SU-DHL-6 (cell line): ENCODE measurements at regions not wholly inside any gene's neighbourhood (a gene's known extent, or its start where the extent isn't known, plus 50 kb on each side); places are given as distances from the start of the nearest gene placed in this dataset.

Source experiments
- H2AFZ ChIP-seq: fragments of 200-600 bp; sonication (generic); 2 replicates; pipeline ENCODE4 v1.6.1; 2014; ENCODE audit warnings: low read depth, mild to moderate bottlenecking, moderate library complexity, mixed read lengths, antibody characterized with exemption, low read length; ENCODE audit not compliant: severe bottlenecking
- H3F3A ChIP-seq: fragments of 200-600 bp; shearing (Covaris generic); 2 replicates; pipeline ENCODE4 v1.6.0; 2016; ENCODE audit warnings: antibody characterized with exemption, mild to moderate bottlenecking; ENCODE audit not compliant: insufficient read depth
- H3K27ac ChIP-seq: fragments of 200-600 bp; sonication (generic); 2 replicates; pipeline ENCODE4 v1.5.1; 2016; ENCODE audit warnings: low read depth, mild to moderate bottlenecking, low read length, moderate library complexity, mixed read lengths
- H3K27me3 ChIP-seq: fragments of 200-600 bp; sonication (generic), shearing (Covaris generic); 2 replicates; pipeline ENCODE4 v1.6.0; 2014; ENCODE audit warnings: mild to moderate bottlenecking, low read length
- H3K36me3 ChIP-seq: fragments of 200-600 bp; sonication (generic); 2 replicates; pipeline ENCODE4 v1.6.1; 2014; ENCODE audit warnings: mild to moderate bottlenecking, low read length, mixed read lengths
- H3K4me2 ChIP-seq: fragments of 300-600, 200-600 bp; shearing (Covaris generic), sonication (generic); 2 replicates; pipeline ENCODE4 v1.6.0; 2014; ENCODE audit warnings: low read length, low read depth, mild to moderate bottlenecking; ENCODE audit not compliant: poor library complexity, severe bottlenecking
- H3K4me3 ChIP-seq: fragments of 200-600 bp; sonication (generic); 2 replicates; pipeline ENCODE4 v1.5.1; 2014; ENCODE audit warnings: antibody characterized with exemption, low read length, mild to moderate bottlenecking, mixed read lengths; ENCODE audit not compliant: insufficient read depth, poor library complexity, severe bottlenecking
- H3K79me2 ChIP-seq: fragments of 200-600 bp; sonication (generic); 2 replicates; pipeline ENCODE4 v1.6.1; 2014; ENCODE audit warnings: mild to moderate bottlenecking, low read length, moderate library complexity; ENCODE audit not compliant: insufficient read depth
- H3K9ac ChIP-seq: fragments of 200-600 bp; sonication (generic); 2 replicates; pipeline ENCODE4 v1.7.0; 2014; ENCODE audit warnings: mild to moderate bottlenecking, low read length
- H3K9me2 ChIP-seq: fragments of 200-600 bp; sonication (generic); replicated peaks from 2 replicates; pipeline ENCODE4 v1.6.1; 2014; ENCODE audit warnings: low read length; ENCODE audit not compliant: insufficient read depth
- H3K9me3 ChIP-seq: fragments of 200-600 bp; sonication (generic); 2 replicates; pipeline ENCODE4 v1.6.1; 2014; ENCODE audit warnings: low read length, mixed read lengths; ENCODE audit not compliant: insufficient read depth
- H4K20me1 ChIP-seq: fragments of 200-600 bp; sonication (generic); 2 replicates; pipeline ENCODE4 v1.6.1; 2014; ENCODE audit warnings: low read depth, mild to moderate bottlenecking, antibody characterized with exemption, low read length, moderate library complexity, mixed read lengths
- CTCF ChIP-seq: fragments of 200-600 bp; sonication (generic); IDR thresholded peaks from one replicate; pipeline ENCODE4 v1.5.1; 2017; ENCODE audit warnings: antibody characterized with exemption, mild to moderate bottlenecking, low read length, moderate library complexity; ENCODE audit not compliant: insufficient read depth, poor library complexity, severe bottlenecking
- EZH2phosphoT487 ChIP-seq: fragments of 200-600 bp; sonication (generic), shearing (Covaris generic); conservative IDR thresholded peaks from 2 replicates; pipeline ENCODE4 v1.6.1; 2018; ENCODE audit warnings: mild to moderate bottlenecking, antibody characterized with exemption, low read length, moderate library complexity, mixed read lengths

DNA sequence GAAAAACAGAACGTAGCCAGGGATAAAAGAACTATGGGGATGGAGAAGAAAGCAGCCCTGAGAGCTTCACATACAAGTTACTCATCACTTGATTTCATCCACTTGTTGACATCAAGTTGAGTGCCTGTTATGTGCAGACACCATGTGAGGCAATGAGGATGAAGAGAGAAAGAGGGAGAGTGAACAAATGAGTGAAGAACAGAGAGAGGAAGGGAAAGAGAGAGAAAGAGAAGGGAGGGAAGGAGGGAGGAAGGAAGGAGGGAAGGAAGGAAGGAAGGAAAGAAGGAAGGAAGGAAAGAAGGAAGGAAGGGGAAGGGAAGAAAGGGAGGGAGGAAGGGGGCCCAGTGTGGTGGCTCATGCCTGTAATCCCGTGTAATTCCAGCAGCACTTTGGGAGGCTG, 72.3 kb upstream of the SMAD3 start:
- H4K20me1 ChIP-seq, result no peaks in the 10 kb centered on the region
- no peaks in the 10 kb centered on the region for H3K36me3 ChIP-seq
- H3K27me3 ChIP-seq, result no peaks in the 10 kb centered on the region; the same call in 1 of the 2 replicates
- H3F3A ChIP-seq, result 0 out of 2 replicates have a peak, but pooled peaks cover 2% of the 10 kb centered on the region
- H3K9me2 ChIP-seq, result no peaks in the 10 kb centered on the region
- no peak overlapping the region for H2AFZ ChIP-seq
- no peaks in the 10 kb centered on the region for H3K79me2 ChIP-seq
- H3K4me2 ChIP-seq, result no peak overlapping the region
- no peak for TF ChIP-seq EZH2phosphoT487
- TF ChIP-seq CTCF, result no peak
- no peak overlapping the region for H3K9ac ChIP-seq
- no peaks in the 10 kb centered on the region; the same call in 1 of the 2 replicates for H3K9me3 ChIP-seq
- no peak overlapping the region for H3K27ac ChIP-seq
- H3K4me3 ChIP-seq, result no peak overlapping the region

GRCh38 chr15:66993874-66994696, 71.3 kb upstream of the SMAD3 start:
- TF ChIP-seq CTCF (no peak), EZH2phosphoT487 (no peak)
- H3K27me3 ChIP-seq, result no peaks in the 10 kb centered on the region; the same call in 1 of the 2 replicates
- H2AFZ ChIP-seq, result no peak overlapping the region
- 0 out of 2 replicates have a peak, but pooled peaks cover 2% of the 10 kb centered on the region for H3F3A ChIP-seq
- H3K27ac ChIP-seq, result no peak overlapping the region
- H3K36me3 ChIP-seq, result no peaks in the 10 kb centered on the region
- no peak overlapping the region for H3K4me3 ChIP-seq
- H3K9me2 ChIP-seq, result no peaks in the 10 kb centered on the region
- H3K9me3 ChIP-seq, result peaks cover 2% of the 10 kb centered on the region; the same call in 1 of the 2 replicates
- no peaks in the 10 kb centered on the region for H4K20me1 ChIP-seq
- no peak overlapping the region for H3K9ac ChIP-seq
- no peak overlapping the region for H3K4me2 ChIP-seq
- no peaks in the 10 kb centered on the region for H3K79me2 ChIP-seq

- H2AFZ ChIP-seq, result no peak overlapping the region
- peaks cover 4% of the 10 kb centered on the region; the same call in 1 of the 2 replicates for H3K9me3 ChIP-seq
- H3K9ac ChIP-seq, result no peak overlapping the region
- H3K27me3 ChIP-seq, result no peaks in the 10 kb centered on the region; the same call in 1 of the 2 replicates
- H4K20me1 ChIP-seq, result no peaks in the 10 kb centered on the region
- no peak overlapping the region for H3K27ac ChIP-seq
- no peaks in the 10 kb centered on the region for H3K9me2 ChIP-seq
- H3K36me3 ChIP-seq, result no peaks in the 10 kb centered on the region
- H3K4me3 ChIP-seq, result no peak overlapping the region
- 0 out of 2 replicates have a peak, but pooled peaks cover 2% of the 10 kb centered on the region for H3F3A ChIP-seq
- H3K79me2 ChIP-seq, result no peaks in the 10 kb centered on the region
- TF ChIP-seq CTCF, result no peak
- TF ChIP-seq EZH2phosphoT487, result no peak
- H3K4me2 ChIP-seq, result no peak overlapping the region
Measured at GRCh38 chr15:66994927-66995656, 70.3 kb upstream of the SMAD3 start.
